RWPE2 (cell line): ENCODE measurements at regions not wholly inside any gene's neighbourhood (a gene's known extent, or its start where the extent isn't known, plus 50 kb on each side); places are given as distances from the start of the nearest gene placed in this dataset.
"Not testable (repeated sequence)": the region's sequence is repeated elsewhere in the genome, so short reads cannot be mapped to it uniquely, and the experiment has no call there.

Experiments
- ATAC-seq: fragments of 200-7000 bp; cut with Tn5 transposase; 3 replicates; pipeline ENCODE4 v1.9.1; 2021; ENCODE audit warnings: low read depth
- DNase-seq: peaks from one replicate; pipeline ENCODE4 v3.0.0-alpha.2; 2020; ENCODE audit warnings: low spot score
- H3K27ac ChIP-seq: fragments of 450-650 bp; 2 replicates; pipeline ENCODE4 v1.5.1; 2017; ENCODE audit warnings: mild to moderate bottlenecking; ENCODE audit not compliant: poor library complexity, severe bottlenecking
- H3K27me3 ChIP-seq: fragments of 250-450 bp; sonication (Bioruptor Pico); 2 replicates; pipeline ENCODE4 v1.5.1; 2021; ENCODE audit warnings: mild to moderate bottlenecking, moderate library complexity; ENCODE audit not compliant: insufficient read depth, poor library complexity, severe bottlenecking
- H3K36me3 ChIP-seq: fragments of 250-450 bp; sonication (Bioruptor Pico); 2 replicates; pipeline ENCODE4 v1.5.1; 2020; ENCODE audit warnings: low read depth, mild to moderate bottlenecking, moderate library complexity
- H3K4me1 ChIP-seq: fragments of 250-450 bp; sonication (Bioruptor Pico); 2 replicates; pipeline ENCODE4 v1.5.1; 2021; ENCODE audit warnings: mild to moderate bottlenecking, moderate library complexity; ENCODE audit not compliant: insufficient read depth, poor library complexity, severe bottlenecking
- H3K4me3 ChIP-seq: fragments of 250-450 bp; sonication (Bioruptor Pico); 2 replicates; pipeline ENCODE4 v1.5.1; 2021; ENCODE audit warnings: mild to moderate bottlenecking, moderate library complexity; ENCODE audit not compliant: severe bottlenecking
- H3K9me3 ChIP-seq: fragments of 250-450 bp; sonication (Bioruptor Pico); 2 replicates; pipeline ENCODE4 v1.5.1; 2021; ENCODE audit warnings: mild to moderate bottlenecking, moderate library complexity; ENCODE audit not compliant: severe bottlenecking
- CTCF ChIP-seq: fragments of 450-650 bp; IDR thresholded peaks from one replicate; pipeline ENCODE4 v1.5.1; 2017; ENCODE audit warnings: mild to moderate bottlenecking, moderate library complexity; ENCODE audit not compliant: poor library complexity, severe bottlenecking

- peak; percentile 88 for ATAC-seq
Measured at GRCh38 chr3:31106204-31106603, 211.7 kb upstream of the GADL1 start.

GRCh38 chr3:31106912-31107311 is 212.5 kb upstream of the GADL1 start:
- DNase-seq (no peak), ATAC-seq (no peak)
- no peaks in the 10 kb centered on the region for H3K27me3 ChIP-seq
- H3K4me3 ChIP-seq: no peak overlapping the region
- no peaks in the 10 kb centered on the region for H3K36me3 ChIP-seq
- peak overlapping the region; percentile 98 for H3K27ac ChIP-seq
- TF ChIP-seq CTCF: no peak
- H3K4me1 ChIP-seq: peaks cover 32% of the 10 kb centered on the region
- no peaks in the 10 kb centered on the region for H3K9me3 ChIP-seq

More at GRCh38 chr3:31106204-31106603, 211.7 kb upstream of the GADL1 start:
- Histone ChIP-seq H3K4me3 (no peak overlapping the region), H3K27me3 (no peaks in the 10 kb centered on the region), H3K9me3 (no peaks in the 10 kb centered on the region), H3K27ac (peak overlapping the region; percentile 98), H3K36me3 (no peaks in the 10 kb centered on the region), H3K4me1 (peaks cover 39% of the 10 kb centered on the region)
- TF ChIP-seq CTCF: peak; percentile 53
- peak; percentile 78 for DNase-seq

- DNase-seq: no peak
Measured at GRCh38 chr3:31114929-31115283, 220.4 kb upstream of the GADL1 start.

GRCh38 chr3:31115531-31115930 is 221.1 kb upstream of the GADL1 start:
- H3K4me1 ChIP-seq, H3K27me3 ChIP-seq, H3K9me3 ChIP-seq, H3K27ac ChIP-seq, H3K36me3 ChIP-seq, ATAC-seq, DNase-seq, H3K4me3 ChIP-seq: not testable (repeated sequence)

More at GRCh38 chr3:31114929-31115283, 220.4 kb upstream of the GADL1 start:
- TF ChIP-seq CTCF: no peak
- H3K36me3 ChIP-seq: no peaks in the 10 kb centered on the region
- no peak overlapping the region for H3K27ac ChIP-seq
- H3K27me3 ChIP-seq: no peaks in the 10 kb centered on the region
- H3K4me3 ChIP-seq: no peak overlapping the region
- no peaks in the 10 kb centered on the region for H3K4me1 ChIP-seq
- H3K9me3 ChIP-seq: no peaks in the 10 kb centered on the region
- ATAC-seq: no peak

GRCh38 chr3:31116651-31117050 is 222.2 kb upstream of the GADL1 start:
- Histone ChIP-seq H3K27ac (no peak overlapping the region), H3K4me1 (no peaks in the 10 kb centered on the region), H3K9me3 (no peaks in the 10 kb centered on the region), H3K4me3 (no peak overlapping the region), H3K36me3 (no peaks in the 10 kb centered on the region), H3K27me3 (no peaks in the 10 kb centered on the region)
- DNase-seq (no peak), ATAC-seq (no peak)
- TF ChIP-seq CTCF: no peak
